ENCODE measurements at regions not wholly inside any gene's neighbourhood (a gene's known extent, or its start where the extent isn't known, plus 50 kb on each side); places are given as distances from the start of the nearest gene placed in this dataset.

DNA sequence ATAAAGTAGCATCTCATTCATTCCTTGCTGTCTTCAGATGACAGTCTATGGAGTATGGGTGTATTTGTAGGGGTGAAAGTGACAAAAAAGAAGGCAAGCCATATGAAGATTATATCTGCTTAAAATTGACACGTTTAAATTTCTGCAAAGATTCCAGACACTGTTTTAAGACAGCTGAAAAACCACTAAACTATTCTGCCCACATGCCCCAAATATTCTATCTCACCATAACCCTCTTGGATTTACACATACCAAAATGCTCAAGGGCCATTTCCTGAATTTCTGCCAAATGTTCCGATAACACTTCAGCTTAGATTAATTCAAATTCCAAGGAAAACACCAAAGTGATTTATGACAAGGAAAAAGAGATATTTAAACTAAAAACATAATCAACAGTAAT, 99.9 kb upstream of the IL6 start:
- Histone ChIP-seq H3K9ac (ENCODE audit: low read depth, low read length) (no peak overlapping the region), H3K4me1 (ENCODE audit: insufficient read depth, low read length) (no peaks in the 10 kb centered on the region; the same call in 1 of the 2 replicates), H3K9me3 (ENCODE audit: control insufficient read depth, insufficient read depth, low read length) (no peaks in the 10 kb centered on the region), H3K36me3 (ENCODE audit: insufficient read depth, low read length) (0 out of 2 replicates have a peak, but pooled peaks cover 9% of the 10 kb centered on the region)

DNA sequence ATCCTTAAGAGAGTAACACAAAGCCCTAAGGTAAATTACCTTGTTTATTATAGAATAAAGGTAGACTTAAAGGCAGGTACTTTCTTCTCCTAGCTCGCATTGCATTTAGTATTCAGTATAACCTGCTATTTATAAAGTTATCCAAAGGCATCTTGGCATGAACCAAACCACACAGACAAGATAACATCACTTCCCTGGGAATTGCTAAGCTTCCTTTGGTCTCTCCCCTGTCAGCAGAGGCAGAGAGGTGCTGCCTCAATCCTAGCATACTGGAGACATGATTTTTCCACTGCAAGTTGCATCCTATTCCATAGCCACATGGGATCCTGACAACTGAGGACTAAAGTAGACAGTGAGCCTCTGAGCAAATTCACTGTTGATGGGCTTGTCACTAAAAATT, 101.7 kb upstream of the IL6 start:
- Histone ChIP-seq H3K4me1 (ENCODE audit: insufficient read depth, low read length) (no peaks in the 10 kb centered on the region; the same call in 1 of the 2 replicates), H3K9ac (ENCODE audit: low read depth, low read length) (no peak overlapping the region), H3K36me3 (ENCODE audit: insufficient read depth, low read length) (peaks cover 16% of the 10 kb centered on the region), H3K9me3 (ENCODE audit: control insufficient read depth, insufficient read depth, low read length) (no peaks in the 10 kb centered on the region; the same call in 1 of the 2 replicates)

DNA sequence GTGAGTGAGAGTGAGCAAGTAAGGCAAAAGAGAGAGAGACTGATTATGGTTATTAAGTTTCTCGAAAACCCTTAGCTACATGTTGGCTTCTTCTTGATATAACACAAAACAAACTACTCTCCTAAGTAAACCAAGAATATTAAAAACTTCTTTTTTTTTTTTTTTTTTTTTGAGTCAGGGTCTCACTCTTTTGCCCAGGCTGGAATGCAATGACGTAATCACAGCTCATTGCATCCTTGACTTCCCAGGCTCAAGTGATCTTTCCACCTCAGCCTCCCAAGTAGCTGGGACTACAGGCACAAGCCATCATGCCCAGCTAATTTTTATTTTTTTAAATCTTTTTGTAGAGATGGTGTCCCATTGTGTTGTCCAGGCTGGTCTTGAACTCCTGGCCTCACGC, 102.2 kb upstream of the IL6 start:
- H3K9me3 ChIP-seq (ENCODE audit: control insufficient read depth, insufficient read depth, low read length): no peaks in the 10 kb centered on the region; the same call in 1 of the 2 replicates
- peaks cover 16% of the 10 kb centered on the region for H3K36me3 ChIP-seq (ENCODE audit: insufficient read depth, low read length)
- H3K4me1 ChIP-seq (ENCODE audit: insufficient read depth, low read length): no peaks in the 10 kb centered on the region; the same call in 1 of the 2 replicates
- no peak overlapping the region for H3K9ac ChIP-seq (ENCODE audit: low read depth, low read length)

DNA sequence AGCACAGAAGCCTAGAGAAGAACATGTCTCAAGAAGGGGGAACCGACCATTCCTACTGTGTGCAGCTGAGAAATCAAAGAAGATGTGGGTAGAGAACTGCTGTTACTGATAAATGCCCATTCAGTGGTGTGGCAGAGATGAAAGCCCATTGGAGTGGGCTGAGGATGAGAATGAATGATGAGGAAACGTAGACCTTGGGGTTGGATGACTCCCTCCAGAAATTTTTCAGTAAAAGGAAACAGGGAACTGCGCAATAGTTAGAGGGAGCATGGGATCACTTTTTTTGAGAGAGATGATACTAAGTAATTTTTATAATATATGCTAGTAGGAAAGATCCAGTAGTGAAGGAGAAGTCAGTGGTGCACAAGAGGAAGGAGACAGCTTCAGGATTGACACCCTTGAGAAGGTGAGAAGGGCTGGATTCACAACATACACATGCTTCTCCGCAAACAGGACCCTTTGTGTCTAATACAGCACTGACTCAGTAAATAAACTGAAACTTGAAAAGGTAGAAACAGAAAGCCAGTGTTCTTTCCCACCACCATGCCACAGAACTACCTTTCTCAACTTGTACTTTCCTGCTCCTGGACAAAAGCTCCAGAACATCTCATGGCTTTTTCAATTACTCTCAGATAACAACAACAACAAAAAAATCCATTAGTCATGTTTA, 104.7 kb upstream of the IL6 start:
- Histone ChIP-seq H3K4me1 (ENCODE audit: insufficient read depth, low read length) (no peaks in the 10 kb centered on the region), H3K9ac (ENCODE audit: low read depth, low read length) (no peak overlapping the region), H3K9me3 (ENCODE audit: control insufficient read depth, insufficient read depth, low read length) (peaks cover 4% of the 10 kb centered on the region), H3K36me3 (ENCODE audit: insufficient read depth, low read length) (peaks cover 16% of the 10 kb centered on the region)

DNA sequence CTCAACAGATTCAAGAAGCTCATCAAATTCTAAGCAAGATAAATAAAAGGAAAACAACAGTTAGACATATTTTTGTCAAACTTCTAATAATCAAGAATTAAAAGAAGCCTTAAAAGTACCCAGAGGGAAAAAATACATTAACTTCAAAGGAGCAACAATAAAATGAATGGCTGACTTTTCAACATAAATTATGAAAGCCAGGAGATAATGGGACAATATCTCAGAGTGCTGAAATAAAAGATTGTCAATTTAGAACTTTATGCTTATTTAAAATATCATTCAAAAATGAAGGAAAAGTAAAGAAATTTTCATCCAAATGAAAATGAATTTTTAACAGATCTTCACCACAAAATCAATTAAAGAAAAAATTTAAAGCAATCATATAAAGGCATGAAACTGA, 108.5 kb upstream of the IL6 start:
- H3K4me1 ChIP-seq (ENCODE audit: insufficient read depth, low read length): peaks cover 2% of the 10 kb centered on the region; the same call in 1 of the 2 replicates
- H3K9ac ChIP-seq (ENCODE audit: low read depth, low read length): no peak overlapping the region
- H3K36me3 ChIP-seq (ENCODE audit: insufficient read depth, low read length): peaks cover 20% of the 10 kb centered on the region
- peaks cover 7% of the 10 kb centered on the region for H3K9me3 ChIP-seq (ENCODE audit: control insufficient read depth, insufficient read depth, low read length)

DNA sequence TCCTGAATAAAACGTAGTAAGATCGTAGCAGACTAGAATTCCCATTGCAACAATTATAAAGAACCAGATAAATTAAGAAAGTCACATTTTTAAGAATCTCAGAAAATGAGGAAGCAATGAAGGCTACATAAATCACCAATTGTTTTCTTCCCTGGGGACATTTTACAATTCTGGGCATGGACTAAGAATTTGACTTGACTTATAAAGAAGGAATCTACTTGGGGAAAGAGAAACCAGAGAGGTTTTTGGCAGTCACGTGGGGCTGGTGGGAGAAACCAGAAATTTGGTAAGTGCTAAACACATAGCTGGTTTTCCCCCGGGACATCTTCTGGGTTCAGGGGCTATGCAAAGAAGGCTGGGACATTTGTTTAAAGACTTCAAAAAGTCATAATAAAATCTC, 109.8 kb upstream of the IL6 start:
- Histone ChIP-seq H3K9me3 (ENCODE audit: control insufficient read depth, insufficient read depth, low read length) (peaks cover 7% of the 10 kb centered on the region), H3K4me1 (ENCODE audit: insufficient read depth, low read length) (peaks cover 12% of the 10 kb centered on the region), H3K36me3 (ENCODE audit: insufficient read depth, low read length) (peaks cover 14% of the 10 kb centered on the region), H3K9ac (ENCODE audit: low read depth, low read length) (no peak overlapping the region)

DNA sequence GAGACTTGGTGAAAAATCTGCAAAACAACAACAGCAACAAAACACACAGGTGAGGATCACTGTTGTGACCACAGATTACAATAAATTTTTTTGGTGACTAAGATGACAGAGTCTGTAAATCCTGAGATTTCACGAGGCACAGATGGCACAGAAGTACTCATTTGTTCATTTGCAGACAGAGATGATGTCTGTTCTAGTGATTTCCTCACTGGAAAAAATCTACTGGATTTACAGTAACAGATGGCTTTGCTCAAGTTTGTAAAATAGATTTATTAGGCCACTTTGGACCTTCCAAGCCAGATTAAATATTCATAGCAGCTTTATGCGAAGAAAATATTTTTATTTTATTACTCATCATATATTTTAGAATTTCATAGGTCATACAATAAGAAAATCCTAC, 113.5 kb upstream of the IL6 start:
- Histone ChIP-seq H3K9me3 (ENCODE audit: control insufficient read depth, insufficient read depth, low read length) (peaks cover 7% of the 10 kb centered on the region), H3K9ac (ENCODE audit: low read depth, low read length) (no peak overlapping the region), H3K4me1 (ENCODE audit: insufficient read depth, low read length) (peaks cover 18% of the 10 kb centered on the region), H3K36me3 (ENCODE audit: insufficient read depth, low read length) (peaks cover 4% of the 10 kb centered on the region; the same call in 1 of the 2 replicates)

DNA sequence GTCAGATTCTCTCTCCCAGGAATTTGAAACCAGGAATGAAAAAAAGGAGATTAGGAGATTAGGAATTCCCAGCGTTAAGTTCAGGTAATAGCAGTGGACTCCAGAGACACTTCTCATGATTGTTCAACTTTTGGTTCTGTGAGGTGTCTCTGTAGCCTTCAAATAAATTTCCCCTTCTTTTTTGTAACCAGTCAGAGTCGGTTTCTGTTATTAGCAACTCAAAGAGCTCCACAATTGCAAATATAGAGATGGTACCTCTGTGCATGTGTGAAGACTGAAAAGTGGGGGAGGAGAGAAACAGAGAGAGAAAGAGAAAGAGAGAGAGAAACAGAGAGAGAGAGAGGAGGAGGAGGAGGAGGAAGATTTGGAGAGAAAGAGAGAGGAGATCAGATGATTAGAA, 112.8 kb upstream of the STEAP1B start:
- Histone ChIP-seq H3K9ac (ENCODE audit: low read depth, low read length) (no peak overlapping the region), H3K4me1 (ENCODE audit: insufficient read depth, low read length) (peaks cover 18% of the 10 kb centered on the region), H3K9me3 (ENCODE audit: control insufficient read depth, insufficient read depth, low read length) (peaks cover 7% of the 10 kb centered on the region), H3K36me3 (ENCODE audit: insufficient read depth, low read length) (peaks cover 4% of the 10 kb centered on the region; the same call in 1 of the 2 replicates)

DNA sequence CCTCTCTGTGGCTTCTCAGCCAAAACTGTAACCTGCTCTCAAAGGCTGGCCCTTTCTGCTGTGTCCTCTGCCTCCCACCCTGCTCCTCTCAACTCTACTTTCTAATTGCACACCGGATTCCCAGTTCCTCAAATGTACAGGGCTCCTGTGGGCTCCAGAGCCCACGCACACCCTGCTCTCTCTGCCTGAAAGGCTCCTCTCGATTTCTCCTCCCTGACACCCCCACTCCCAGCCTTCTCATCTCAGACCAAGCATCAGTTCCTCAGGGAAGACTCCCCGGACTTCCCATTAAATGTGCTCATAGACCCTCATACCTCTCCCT, 111.7 kb upstream of the STEAP1B start:
- Histone ChIP-seq H3K9me3 (ENCODE audit: control insufficient read depth, insufficient read depth, low read length) (no peaks in the 10 kb centered on the region), H3K9ac (ENCODE audit: low read depth, low read length) (no peak overlapping the region), H3K36me3 (ENCODE audit: insufficient read depth, low read length) (peaks cover 4% of the 10 kb centered on the region; the same call in 1 of the 2 replicates), H3K4me1 (ENCODE audit: insufficient read depth, low read length) (peaks cover 18% of the 10 kb centered on the region)

DNA sequence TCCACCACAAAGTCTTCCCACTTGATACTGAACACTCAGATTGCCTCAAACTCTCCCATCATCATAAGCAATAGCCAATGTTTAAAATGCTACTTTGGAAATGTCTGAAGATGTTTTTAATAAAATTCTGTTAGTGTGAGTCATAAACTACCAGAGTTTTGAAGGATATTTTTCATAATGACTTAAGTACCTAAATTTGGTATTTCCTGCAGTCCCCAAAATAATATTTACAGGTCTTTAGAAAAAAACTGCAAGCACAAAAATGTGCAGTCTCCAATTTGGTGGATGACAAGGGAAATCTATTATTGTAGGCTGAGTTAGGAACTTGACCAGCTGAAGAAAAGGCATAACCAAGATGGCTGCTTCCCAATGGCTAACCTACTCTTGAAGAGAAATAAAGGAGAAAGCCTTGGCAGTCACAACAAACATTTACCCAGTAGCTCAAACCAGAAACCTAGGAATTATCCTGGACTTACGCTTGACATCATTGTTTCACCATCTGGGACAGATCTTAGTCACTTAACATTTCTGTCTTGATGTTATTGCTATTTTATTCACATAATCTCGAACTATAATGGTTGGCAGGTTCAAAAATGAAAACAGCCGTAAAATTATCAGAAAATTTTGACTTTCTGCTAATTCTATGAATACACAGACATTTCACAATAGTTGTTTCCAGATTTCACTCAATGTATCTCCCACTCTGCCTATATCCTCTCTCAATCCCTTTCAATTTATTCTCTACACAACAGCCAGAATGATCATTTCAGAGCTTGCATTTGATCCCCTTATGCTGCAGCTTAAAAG, 111.2 kb upstream of the STEAP1B start:
- Histone ChIP-seq H3K36me3 (ENCODE audit: insufficient read depth, low read length) (peaks cover 4% of the 10 kb centered on the region; the same call in 1 of the 2 replicates), H3K4me1 (ENCODE audit: insufficient read depth, low read length) (peaks cover 18% of the 10 kb centered on the region), H3K9me3 (ENCODE audit: control insufficient read depth, insufficient read depth, low read length) (no peaks in the 10 kb centered on the region), H3K9ac (ENCODE audit: low read depth, low read length) (no peak overlapping the region)

DNA sequence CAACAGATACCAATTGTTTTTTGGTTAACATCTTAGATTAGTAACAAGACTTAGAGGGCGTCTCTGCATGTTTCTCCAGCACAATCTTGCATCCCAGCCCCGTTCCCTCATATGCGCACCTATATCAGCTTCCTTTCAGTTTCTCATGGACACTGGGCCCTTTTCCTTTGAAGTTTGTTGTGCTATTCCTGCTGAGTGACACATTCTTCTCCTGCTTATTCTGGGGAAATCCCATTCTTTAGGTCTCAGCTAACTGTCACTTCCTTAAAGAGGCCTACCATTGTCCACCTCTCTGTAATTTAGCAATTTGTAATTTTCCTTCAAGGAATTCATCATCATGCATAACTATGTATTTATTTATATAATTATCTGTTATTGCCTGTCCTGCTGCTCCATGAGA, 110.3 kb upstream of the STEAP1B start:
- H3K9me3 ChIP-seq (ENCODE audit: control insufficient read depth, insufficient read depth, low read length): no peaks in the 10 kb centered on the region
- H3K4me1 ChIP-seq (ENCODE audit: insufficient read depth, low read length): peaks cover 18% of the 10 kb centered on the region
- peaks cover 2% of the 10 kb centered on the region; the same call in 1 of the 2 replicates for H3K36me3 ChIP-seq (ENCODE audit: insufficient read depth, low read length)
- H3K9ac ChIP-seq (ENCODE audit: low read depth, low read length): no peak overlapping the region

DNA sequence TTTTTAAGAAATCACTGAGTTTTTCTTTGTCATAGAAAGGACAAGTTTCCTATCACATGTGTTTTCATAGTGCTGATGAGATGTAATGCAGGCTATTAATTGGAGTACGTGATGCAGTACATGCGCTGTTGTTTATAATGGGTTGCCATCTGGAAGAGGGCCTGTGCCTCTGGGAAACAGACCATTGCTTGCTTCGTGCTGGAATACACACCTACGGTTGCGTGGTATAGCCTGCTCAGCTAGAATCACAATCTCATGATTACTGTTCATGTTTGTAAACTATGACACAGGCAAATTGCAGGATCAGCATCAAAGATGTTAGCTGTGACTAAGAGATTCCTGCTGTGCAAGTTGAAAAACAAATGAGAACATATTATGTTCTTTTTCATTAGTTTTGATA, 107.2 kb upstream of the STEAP1B start:
- H3K4me1 ChIP-seq (ENCODE audit: insufficient read depth, low read length): peaks cover 6% of the 10 kb centered on the region; the same call in 1 of the 2 replicates
- H3K9me3 ChIP-seq (ENCODE audit: control insufficient read depth, insufficient read depth, low read length): no peaks in the 10 kb centered on the region
- no peak overlapping the region for H3K9ac ChIP-seq (ENCODE audit: low read depth, low read length)
- no peaks in the 10 kb centered on the region for H3K36me3 ChIP-seq (ENCODE audit: insufficient read depth, low read length)

DNA sequence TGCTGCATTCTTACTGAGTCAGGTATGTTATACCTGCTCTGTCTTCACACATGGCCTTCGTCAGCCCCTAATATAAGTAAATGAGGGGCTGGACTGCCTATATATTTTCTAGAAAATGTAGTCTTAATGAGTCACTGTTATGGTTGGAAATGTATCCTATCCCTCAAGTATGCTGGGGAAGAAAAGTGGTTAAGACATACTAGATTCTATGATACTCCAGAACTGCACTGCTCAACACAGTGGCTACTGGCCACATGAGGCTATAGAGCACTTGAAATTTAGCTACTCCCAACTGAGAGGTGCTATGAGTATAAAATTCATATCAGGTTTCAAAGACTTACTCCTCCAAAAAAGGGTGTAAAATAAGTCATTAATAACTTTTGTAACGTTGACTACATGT, 104.3 kb upstream of the STEAP1B start:
- Histone ChIP-seq H3K9me3 (ENCODE audit: control insufficient read depth, insufficient read depth, low read length) (no peaks in the 10 kb centered on the region), H3K9ac (ENCODE audit: low read depth, low read length) (no peak overlapping the region), H3K4me1 (ENCODE audit: insufficient read depth, low read length) (peaks cover 12% of the 10 kb centered on the region), H3K36me3 (ENCODE audit: insufficient read depth, low read length) (no peaks in the 10 kb centered on the region)

DNA sequence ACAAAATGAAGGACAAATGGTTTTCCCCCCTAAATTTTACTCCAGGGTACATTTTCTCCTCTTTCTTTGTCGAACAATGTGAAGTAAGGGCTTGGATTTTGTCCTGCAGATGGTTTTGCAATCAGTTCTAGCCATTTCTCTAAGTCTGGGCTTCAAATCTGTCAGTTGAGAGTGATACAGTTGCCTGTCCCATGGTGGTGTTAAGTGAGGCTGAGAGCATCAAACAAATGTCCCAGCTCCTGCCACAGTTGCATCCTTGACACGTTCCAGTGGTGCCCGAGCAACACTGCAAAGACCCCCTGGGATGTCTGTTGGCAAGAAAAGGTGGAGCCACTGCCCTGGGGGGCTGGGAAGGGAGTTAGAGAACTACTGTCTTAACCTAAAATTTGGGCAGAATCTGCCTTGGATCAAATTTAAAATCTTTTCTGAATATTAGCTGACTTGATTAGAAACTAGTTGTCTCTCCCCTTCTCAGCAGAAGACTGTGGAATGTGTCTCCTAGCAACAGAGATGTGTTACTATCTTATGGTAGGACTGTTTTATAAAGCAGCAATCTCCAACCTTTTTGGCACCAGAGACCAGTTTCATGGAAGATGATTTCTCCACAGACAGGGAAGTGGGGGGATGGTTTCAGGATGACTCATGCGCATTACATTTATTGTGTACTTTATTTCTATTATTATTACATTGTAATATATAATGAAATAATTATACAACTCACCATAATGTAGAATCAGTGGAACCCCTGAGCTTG, 102.0 kb upstream of the STEAP1B start:
- Histone ChIP-seq H3K9ac (ENCODE audit: low read depth, low read length) (no peak overlapping the region), H3K9me3 (ENCODE audit: control insufficient read depth, insufficient read depth, low read length) (no peaks in the 10 kb centered on the region)

More for the DNA sequence above, 102.0 kb upstream of the STEAP1B start:
- Histone ChIP-seq H3K4me1 (ENCODE audit: insufficient read depth, low read length) (peaks cover 12% of the 10 kb centered on the region), H3K36me3 (ENCODE audit: insufficient read depth, low read length) (no peaks in the 10 kb centered on the region)

Measured in ES-I3 (cell line).